Peyer's patch (tissue), 4 donors: ENCODE measurements at regions not wholly inside any gene's neighbourhood (a gene's known extent, or its start where the extent isn't known, plus 50 kb on each side); places are given as distances from the start of the nearest gene placed in this dataset.

Experiments
- DNase-seq, 3 donors: peaks; one replicate each; pipeline ENCODE4 v3.0.0-alpha.2; 2017 to 2019
- H3K27ac ChIP-seq, 4 donors: fragments of 200-600 bp; sonication (generic); one replicate each; pipeline ENCODE4 v1.5.1; 2016 to 2019
- H3K27me3 ChIP-seq, 2 donors: fragments of 200-600 bp; sonication (generic); one replicate each; pipeline ENCODE4 v1.5.1; 2019
- H3K36me3 ChIP-seq, 3 donors: fragments of 200-600 bp; sonication (generic); one replicate each; pipeline ENCODE4 v1.5.1; 2016 to 2019
- H3K4me1 ChIP-seq, 4 donors: fragments of 200-600 bp; sonication (generic); one replicate each; pipeline ENCODE4 v1.5.1; 2016 to 2019
- H3K4me3 ChIP-seq, 4 donors: fragments of 200-600 bp; sonication (generic); 1 replicate in 3 of 4; 2 replicates in 1 of 4; pipeline ENCODE4 v1.5.1; 2016 to 2019; ENCODE audit warnings: mild to moderate bottlenecking in 1 of 4
- H3K9me3 ChIP-seq, 4 donors: fragments of 200-600 bp; sonication (generic); one replicate each; pipeline ENCODE4 v1.5.1; 2016 to 2019; ENCODE audit warnings: mild to moderate bottlenecking in 1 of 4
- CTCF ChIP-seq, 6 experiments: fragments of 450-650 bp in 4 of 6; fragments of 200-600 bp in 2 of 6; sonication (generic) in 1 of 6; IDR thresholded peaks; one replicate each; pipeline ENCODE4 v1.5.1; 2017 to 2019; ENCODE audit warnings: antibody characterized with exemption in 6 of 6, mild to moderate bottlenecking in 3 of 6, moderate library complexity in 1 of 6
- POLR2A ChIP-seq, 2 donors: fragments of 450-650 bp; IDR thresholded peaks; one replicate each; pipeline ENCODE4 v1.5.1; 2017; ENCODE audit warnings: antibody characterized with exemption in 2 of 2, mild to moderate bottlenecking in 2 of 2, moderate library complexity in 2 of 2

- TF ChIP-seq POLR2A (IDR thresholded peaks at IDR 0.05) = no peak
- no peak for TF ChIP-seq CTCF (IDR thresholded peaks at IDR 0.05)
- Histone ChIP-seq H3K9me3 (no peaks in the 10 kb centered on the region), H3K36me3 (no peaks in the 10 kb centered on the region), H3K27ac (no peak overlapping the region), H3K4me1 (no peaks in the 10 kb centered on the region), H3K4me3 (no peak overlapping the region), H3K27me3 (no peaks in the 10 kb centered on the region)
- DNase-seq = no peak
These were observed 366.9 kb downstream of the NYAP2 start for GRCh38 chr2:225766431-225766830.

GRCh38 chr2:225765820-225766219 lies 366.3 kb downstream of the NYAP2 start:
- Histone ChIP-seq H3K4me3 (no peak overlapping the region), H3K4me1 (no peaks in the 10 kb centered on the region), H3K9me3 (no peaks in the 10 kb centered on the region), H3K27ac (no peak overlapping the region), H3K36me3 (no peaks in the 10 kb centered on the region), H3K27me3 (no peaks in the 10 kb centered on the region)
- DNase-seq = no peak
- no peak for TF ChIP-seq CTCF (IDR thresholded peaks at IDR 0.05)
- TF ChIP-seq POLR2A (IDR thresholded peaks at IDR 0.05) = no peak

GRCh38 chr2:225764346-225764745 lies 364.8 kb downstream of the NYAP2 start:
- Histone ChIP-seq H3K4me3 (no peak overlapping the region), H3K27ac (no peak overlapping the region), H3K36me3 (no peaks in the 10 kb centered on the region), H3K9me3 (no peaks in the 10 kb centered on the region), H3K27me3 (no peaks in the 10 kb centered on the region), H3K4me1 (no peaks in the 10 kb centered on the region)
- no peak for TF ChIP-seq CTCF (IDR thresholded peaks at IDR 0.05)
- TF ChIP-seq POLR2A (IDR thresholded peaks at IDR 0.05) = no peak
- DNase-seq = no peak

GRCh38 chr2:225763711-225764110 lies 364.2 kb downstream of the NYAP2 start:
- Histone ChIP-seq H3K27ac (no peak overlapping the region), H3K4me1 (no peaks in the 10 kb centered on the region), H3K9me3 (no peaks in the 10 kb centered on the region), H3K27me3 (no peaks in the 10 kb centered on the region), H3K36me3 (no peaks in the 10 kb centered on the region), H3K4me3 (no peak overlapping the region)
- TF ChIP-seq CTCF (IDR thresholded peaks at IDR 0.05) (no peak), POLR2A (IDR thresholded peaks at IDR 0.05) (no peak)
- DNase-seq = no peak

GRCh38 chr2:225761396-225761795 lies 361.9 kb downstream of the NYAP2 start:
- no peak for DNase-seq

More at GRCh38 chr2:225761396-225761795, 361.9 kb downstream of the NYAP2 start:
- Histone ChIP-seq H3K27ac (no peak overlapping the region), H3K9me3 (no peaks in the 10 kb centered on the region), H3K4me1 (no peaks in the 10 kb centered on the region), H3K4me3 (no peak overlapping the region), H3K27me3 (no peaks in the 10 kb centered on the region), H3K36me3 (no peaks in the 10 kb centered on the region)
- TF ChIP-seq POLR2A (IDR thresholded peaks at IDR 0.05) (no peak), CTCF (IDR thresholded peaks at IDR 0.05) (no peak)
